Fibroblast of gingiva (primary cell): ENCODE measurements at regions not wholly inside any gene's neighbourhood (a gene's known extent, or its start where the extent isn't known, plus 50 kb on each side); places are given as distances from the start of the nearest gene placed in this dataset.
"Not testable (repeated sequence)": the region's sequence is repeated elsewhere in the genome, so short reads cannot be mapped to it uniquely, and the experiment has no call there.

Experiments
- DNase-seq: peaks from one replicate; pipeline ENCODE4 v3.0.0-alpha.2; 2011; ENCODE audit warnings: low read depth

- DNase-seq = no peak
Measured at GRCh38 chr3:177842302-177842701, 645.0 kb upstream of the TBL1XR1 start.

DNA sequence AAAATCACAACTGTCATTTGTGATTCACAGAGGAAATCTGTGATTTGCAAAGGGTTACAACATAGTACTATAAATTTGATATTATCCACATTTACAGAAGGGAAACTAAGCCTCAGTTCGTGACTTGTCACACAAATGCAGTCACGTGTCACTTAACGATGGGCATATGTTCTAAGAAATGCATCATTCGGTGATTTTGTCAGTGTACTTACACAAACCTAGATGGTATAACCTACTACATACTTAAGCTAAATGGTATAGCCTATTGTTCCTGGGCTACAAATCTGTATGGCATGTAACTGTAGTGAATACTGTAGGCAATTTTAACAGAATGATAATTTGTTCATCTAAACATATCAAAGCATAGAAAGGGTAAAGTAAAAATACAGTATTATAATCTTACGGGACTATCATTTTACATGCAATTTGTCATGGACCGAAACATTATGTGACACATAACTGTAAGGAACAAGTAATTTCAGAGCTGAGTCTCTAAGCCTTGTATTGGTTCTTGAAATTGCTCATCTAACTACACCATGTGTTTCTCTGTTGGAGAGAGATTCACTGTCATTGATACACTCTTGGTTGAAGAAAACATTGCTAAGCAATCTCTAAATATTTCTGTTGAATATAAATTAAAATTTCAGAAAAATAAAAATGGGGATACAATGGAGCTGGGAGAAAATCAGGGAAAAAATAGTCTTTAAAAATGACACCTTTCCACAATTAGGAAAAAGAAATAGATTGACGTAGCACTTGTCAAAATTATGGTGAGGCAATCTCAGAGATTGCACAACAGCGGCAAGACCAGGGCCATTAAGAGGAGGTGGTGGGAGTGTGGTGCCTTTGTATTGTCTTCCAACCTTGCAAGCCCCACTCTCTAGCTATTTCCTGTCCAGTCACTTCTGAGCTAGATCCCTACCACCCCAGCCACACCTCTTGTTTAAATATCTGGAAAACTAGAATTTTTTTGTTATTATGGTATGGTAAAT lies 645.8 kb upstream of the TBL1XR1 start:
- DNase-seq = no peak

DNA sequence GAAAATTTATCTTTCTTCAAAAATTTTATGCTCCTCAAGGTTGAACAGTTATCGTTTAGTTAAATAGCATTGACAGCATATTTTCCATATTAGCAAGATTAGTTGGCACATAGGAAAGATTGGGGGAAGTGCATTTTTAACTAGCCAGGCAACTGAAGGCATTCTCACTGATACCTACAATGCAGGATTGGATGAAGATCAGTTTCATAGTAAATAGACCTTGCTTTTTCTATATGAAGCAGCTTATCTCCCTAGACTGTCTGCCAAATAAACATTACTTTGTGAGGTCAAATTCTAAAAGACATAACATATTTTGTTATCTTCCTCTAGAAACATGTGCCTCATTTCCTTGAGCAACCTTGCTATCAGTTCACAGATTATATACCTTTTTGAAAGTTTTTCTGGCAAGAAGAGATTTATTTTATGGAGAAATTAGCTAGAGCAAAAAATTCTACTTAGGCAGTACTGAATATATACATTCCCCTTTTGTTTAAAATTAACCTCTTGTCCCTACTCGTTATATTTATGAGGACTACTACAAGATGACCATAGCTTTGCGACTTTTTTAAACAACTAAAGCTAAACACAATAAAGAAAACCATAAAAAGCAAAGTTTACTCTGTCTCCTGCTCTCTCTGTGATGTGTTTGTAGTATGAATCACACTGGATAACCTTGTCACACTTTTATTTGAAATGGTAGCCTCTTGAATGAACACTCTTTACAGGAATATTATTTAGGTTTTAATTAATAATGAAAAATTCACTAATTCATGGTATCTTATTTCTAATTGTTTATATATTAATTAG lies 654.9 kb upstream of the TBL1XR1 start:
- DNase-seq = no peak

- no peak for DNase-seq
Measured at GRCh38 chr3:177855021-177855420, 657.7 kb upstream of the TBL1XR1 start.

DNA sequence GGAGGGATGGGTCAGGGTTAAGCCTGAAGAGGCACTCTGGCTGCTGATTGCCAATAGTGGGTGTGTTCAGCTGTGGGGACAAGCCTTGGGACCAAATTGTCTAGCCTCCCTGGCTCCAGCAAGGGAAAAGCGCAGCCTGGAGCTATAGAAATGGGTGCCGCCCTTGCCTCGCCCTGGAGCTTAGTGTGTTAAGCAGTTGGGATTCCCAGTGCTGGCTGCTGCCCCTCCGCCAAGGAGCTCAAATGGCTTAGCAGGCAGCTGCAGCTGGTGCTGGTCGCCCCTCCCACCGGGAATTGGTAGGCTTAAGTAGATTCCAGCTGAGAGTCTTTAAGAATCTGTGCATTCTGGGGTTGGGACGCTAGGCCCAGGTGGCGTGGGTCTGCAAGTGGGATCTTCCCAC lies 662.9 kb upstream of the TBL1XR1 start:
- no peak for DNase-seq

GRCh38 chr3:177862962-177863491 lies 665.7 kb upstream of the TBL1XR1 start:
- DNase-seq = no peak

GRCh38 chr3:177871267-177871666 lies 665.0 kb upstream of the KCNMB2 start:
- not testable (repeated sequence) for DNase-seq

- no peak for DNase-seq
Measured at GRCh38 chr3:177878192-177878591, 658.0 kb upstream of the KCNMB2 start.

- DNase-seq = no peak
Measured at GRCh38 chr3:177878957-177879356, 657.3 kb upstream of the KCNMB2 start.

- no peak for DNase-seq
Measured at GRCh38 chr3:177881351-177881750, 654.9 kb upstream of the KCNMB2 start.

GRCh38 chr3:177882124-177882648 lies 654.0 kb upstream of the KCNMB2 start:
- DNase-seq = no peak

DNA sequence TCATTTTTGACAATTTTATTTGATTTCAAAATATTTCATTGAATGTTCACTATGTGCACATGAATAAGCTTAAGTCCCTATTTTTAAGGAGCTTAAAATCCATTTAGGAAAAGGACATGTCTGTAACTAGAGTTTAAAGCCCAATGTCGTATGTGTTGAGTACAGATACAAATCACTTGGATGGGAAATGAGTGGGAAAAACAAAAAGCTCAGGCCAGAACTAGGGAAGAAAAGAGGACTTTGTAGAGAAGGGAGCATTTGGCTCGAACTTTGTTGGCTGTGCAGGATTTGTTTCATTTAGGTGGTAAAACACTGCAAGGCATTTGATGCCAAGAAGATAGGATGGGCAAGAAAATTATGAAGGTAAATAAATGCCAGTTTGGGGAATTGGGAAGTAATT lies 653.1 kb upstream of the KCNMB2 start:
- DNase-seq = no peak

DNA sequence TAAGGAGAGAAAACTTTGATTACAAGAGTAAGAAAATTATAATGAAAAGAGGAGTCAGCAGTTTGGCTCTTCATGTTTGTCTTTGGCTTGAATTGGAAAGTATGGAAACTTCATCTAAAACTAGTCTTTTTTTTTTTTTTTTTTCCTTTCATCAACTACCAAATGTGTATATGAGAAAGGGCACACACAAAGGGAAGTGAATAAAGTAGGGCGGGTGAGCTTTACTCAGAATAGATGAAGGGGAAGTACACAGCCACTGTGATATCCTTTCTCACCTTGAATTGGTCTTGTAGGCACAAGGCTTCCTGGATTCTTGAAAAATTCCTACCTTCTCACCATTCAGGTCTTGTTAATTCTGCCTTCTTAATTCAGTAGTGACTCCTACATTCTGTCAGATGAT lies 652.3 kb upstream of the KCNMB2 start:
- no peak for DNase-seq

DNA sequence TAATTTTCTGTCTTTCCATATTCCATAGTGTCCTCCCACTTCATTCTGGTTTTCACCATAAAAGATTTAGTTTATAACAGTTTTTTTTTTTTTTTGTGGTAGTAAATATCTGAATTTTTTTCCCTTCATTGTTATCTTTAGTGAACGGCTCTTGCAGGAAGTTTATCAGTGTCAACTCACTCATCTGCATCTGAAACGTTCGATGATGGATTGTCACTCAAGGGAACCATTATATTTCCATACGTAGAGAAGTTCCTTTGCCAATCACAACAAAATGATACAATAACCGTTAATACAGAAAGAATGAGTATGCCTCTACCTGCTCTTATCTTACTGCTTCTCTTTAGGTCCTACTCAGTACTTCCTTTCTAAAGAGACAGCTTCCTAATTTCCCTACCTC lies 651.2 kb upstream of the KCNMB2 start:
- DNase-seq = no peak

GRCh38 chr3:177886501-177886900 lies 649.7 kb upstream of the KCNMB2 start:
- DNase-seq = no peak

DNA sequence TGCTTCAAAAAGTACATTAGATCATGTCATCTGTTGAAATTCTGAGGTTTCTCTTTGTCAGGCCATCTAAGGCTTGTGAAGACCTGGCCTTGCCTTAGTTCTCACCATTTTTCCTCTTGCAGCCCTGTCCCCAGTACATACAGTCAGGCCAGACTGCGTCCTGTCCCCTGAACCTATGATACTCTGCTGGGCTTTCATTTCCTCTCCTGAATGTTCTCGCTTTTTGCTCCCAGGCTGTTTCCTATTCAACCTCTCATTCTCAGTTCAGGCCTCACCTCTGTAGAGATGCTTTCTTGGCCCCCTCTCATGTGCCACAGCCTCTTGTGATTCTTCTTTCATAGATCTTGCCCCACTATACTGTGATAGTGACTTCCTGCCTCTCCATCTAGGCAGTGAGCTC lies 648.8 kb upstream of the KCNMB2 start:
- no peak for DNase-seq

DNA sequence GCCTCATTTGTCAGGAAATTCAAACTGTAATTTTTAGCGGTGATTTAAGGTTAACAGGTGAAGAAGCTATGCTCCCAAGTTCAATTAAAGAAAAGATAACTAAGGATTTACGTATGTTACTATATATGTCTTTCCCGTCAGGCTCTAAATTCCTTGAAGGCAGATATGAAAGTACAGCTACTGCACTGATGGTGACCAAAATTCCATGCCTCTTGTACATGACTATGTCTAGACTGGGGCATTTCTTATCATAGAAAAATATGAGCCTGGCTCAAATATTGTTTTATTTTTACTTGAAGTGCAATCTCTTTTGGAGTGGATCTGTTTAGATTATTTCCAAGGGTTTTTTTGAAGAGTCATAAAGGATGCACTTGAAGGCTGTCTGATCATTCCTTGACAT lies 647.1 kb upstream of the KCNMB2 start:
- DNase-seq = no peak

DNA sequence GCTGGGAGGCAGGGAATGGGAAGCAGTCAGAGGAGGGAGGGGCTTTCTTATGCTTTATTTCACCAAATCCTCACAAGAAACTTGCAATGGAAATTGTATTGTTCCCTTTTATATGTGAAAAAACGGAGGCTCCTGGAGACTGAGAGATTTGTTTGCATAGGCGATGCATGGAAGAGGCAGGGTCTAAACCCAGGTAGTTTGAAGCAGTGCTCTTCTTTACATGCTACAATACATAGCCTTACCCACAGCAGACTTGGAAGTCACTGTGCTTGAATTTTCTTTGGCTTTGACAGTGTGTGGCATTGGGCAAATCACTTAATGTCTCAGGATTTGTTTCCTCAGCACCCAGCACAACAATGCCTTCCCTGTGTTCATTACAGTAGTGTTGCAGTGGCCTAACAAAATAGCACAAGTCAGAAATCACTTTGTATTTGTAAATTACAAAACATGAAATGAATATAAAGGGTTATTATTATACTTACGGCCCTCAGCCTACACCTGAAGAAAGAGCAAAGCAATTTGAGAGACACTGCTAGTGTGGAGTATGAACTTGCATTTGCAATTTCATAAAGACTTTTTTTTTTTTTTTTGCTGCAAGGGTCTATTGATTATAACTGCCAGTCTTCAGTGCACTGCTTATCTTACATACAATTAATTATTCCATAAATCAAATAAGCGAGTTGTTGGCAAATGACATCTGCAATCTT lies 646.4 kb upstream of the KCNMB2 start:
- DNase-seq = no peak

DNA sequence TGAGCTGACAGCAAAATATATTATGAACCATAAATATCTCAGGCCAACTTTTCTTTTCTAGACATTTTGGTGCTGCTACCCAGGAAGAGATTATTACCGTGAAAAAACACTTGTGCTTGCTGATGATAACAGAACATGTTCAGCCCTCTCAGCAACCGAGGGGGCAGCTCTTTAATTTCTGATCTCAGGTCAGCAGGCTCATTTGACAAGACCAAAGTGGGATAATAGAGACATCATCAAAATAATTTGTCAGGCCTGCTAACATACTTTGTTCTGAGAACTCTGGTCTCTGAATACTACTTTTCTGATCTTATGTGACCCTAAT lies 645.9 kb upstream of the KCNMB2 start:
- no peak for DNase-seq

- not testable (repeated sequence) for DNase-seq
Measured at GRCh38 chr3:177891569-177891968, 644.7 kb upstream of the KCNMB2 start.

- DNase-seq = peak; percentile 20
Measured at GRCh38 chr3:177893331-177893730, 642.9 kb upstream of the KCNMB2 start.
